HEK293 (cell line): ENCODE measurements at regions not wholly inside any gene's neighbourhood (a gene's known extent, or its start where the extent isn't known, plus 50 kb on each side); places are given as distances from the start of the nearest gene placed in this dataset.

Experiments used
- CTCF ChIA-PET: fragments of 350-600 bp; formaldehyde crosslinking; extraction: SDS; loops from one replicate; lab custom pipeline; 2021; ENCODE audit warnings: antibody characterized with exemption; lab: Yijun Ruan, JAX
- POLR2A ChIA-PET: fragments of 300-600 bp; formaldehyde crosslinking; extraction: SDS; loops from one replicate; lab custom pipeline; 2020; ENCODE audit warnings: antibody characterized with exemption, inconsistent platforms; lab: Yijun Ruan, JAX
- H3K27ac ChIP-seq: fragments of 200-500 bp; sonication (Bioruptor generic); 2 replicates; pipeline ENCODE4 v1.5.1; 2014; ENCODE audit warnings: low read depth, low read length, control low read depth, inconsistent platforms; ENCODE audit errors: extremely low read depth
- H3K36me3 ChIP-seq, 2 experiments: fragments of 200-500 bp in 1 of 2; sonication (Bioruptor generic) in 1 of 2; 1 replicate in 1 of 2; 2 replicates in 1 of 2; pipeline ENCODE4 v1.5.1; 2014 to 2017; ENCODE audit warnings: inconsistent platforms in 2 of 2, low read length in 2 of 2; ENCODE audit not compliant: control insufficient read depth in 2 of 2, insufficient read depth in 1 of 2
- H3K4me1 ChIP-seq: fragments of 200-500 bp; sonication (Bioruptor generic); 2 replicates; pipeline ENCODE4 v1.5.1; 2014; ENCODE audit warnings: mild to moderate bottlenecking, low read length, inconsistent platforms; ENCODE audit not compliant: control insufficient read depth, insufficient read depth
- H3K4me3 ChIP-seq: 2 replicates; pipeline ENCODE4 v1.5.1; 2011; ENCODE audit warnings: low read depth, mild to moderate bottlenecking, control low read depth, low read length, moderate library complexity
- H3K9me3 ChIP-seq: fragments of 200-500 bp; sonication (Bioruptor generic); 2 replicates; pipeline ENCODE4 v1.5.1; 2014; ENCODE audit warnings: low read depth, low read length, inconsistent platforms; ENCODE audit not compliant: control insufficient read depth, insufficient read depth
- EGR2 ChIP-seq: fragments of 450-650 bp; formaldehyde crosslinking; IDR thresholded peaks from 2 replicates; pipeline ENCODE4 v1.5.1; 2016; ENCODE audit warnings: low read depth, missing biosample characterization, missing genetic modification characterization
- FEZF1 ChIP-seq: fragments of 450-650 bp; formaldehyde crosslinking; IDR thresholded peaks from 2 replicates; pipeline ENCODE4 v1.5.1; 2016; ENCODE audit warnings: missing biosample characterization, missing genetic modification characterization
- GLIS1 ChIP-seq: fragments of 450-650 bp; formaldehyde crosslinking; IDR thresholded peaks from 2 replicates; pipeline ENCODE4 v1.5.1; 2016; ENCODE audit warnings: missing biosample characterization, missing genetic modification characterization
- SCRT2 ChIP-seq: fragments of 450-650 bp; formaldehyde crosslinking; IDR thresholded peaks from 2 replicates; pipeline ENCODE4 v1.5.1; 2016; ENCODE audit warnings: missing biosample characterization, missing genetic modification characterization
- SETDB1 ChIP-seq: IDR thresholded peaks from one replicate; pipeline ENCODE4 v1.6.1; 2017; ENCODE audit warnings: mild to moderate bottlenecking, low read length, moderate library complexity, mixed read lengths; ENCODE audit not compliant: insufficient read length
- SP2 ChIP-seq: fragments of 450-650 bp; formaldehyde crosslinking; IDR thresholded peaks from 2 replicates; pipeline ENCODE4 v1.5.1; 2016; ENCODE audit warnings: missing biosample characterization, missing genetic modification characterization
- TCF7L2 ChIP-seq: IDR thresholded peaks from 2 replicates; pipeline ENCODE4 v1.6.1; 2011; ENCODE audit warnings: low read depth, mild to moderate bottlenecking, inconsistent platforms, low read length, moderate library complexity, borderline replicate concordance
- ZBTB17 ChIP-seq: fragments of 450-650 bp; formaldehyde crosslinking; IDR thresholded peaks from 2 replicates; pipeline ENCODE4 v1.5.1; 2016; ENCODE audit warnings: missing biosample characterization, missing genetic modification characterization
- ZBTB21 ChIP-seq: fragments of 450-650 bp; formaldehyde crosslinking; IDR thresholded peaks from 2 replicates; pipeline ENCODE4 v1.5.1; 2017; ENCODE audit warnings: missing biosample characterization, missing genetic modification characterization
- ZFP37 ChIP-seq: fragments of 450-650 bp; formaldehyde crosslinking; IDR thresholded peaks from 2 replicates; pipeline ENCODE4 v1.5.1; 2016; ENCODE audit warnings: missing biosample characterization, missing genetic modification characterization
- ZNF132 ChIP-seq: fragments of 450-650 bp; formaldehyde crosslinking; IDR thresholded peaks from 2 replicates; pipeline ENCODE4 v1.5.1; 2017; ENCODE audit warnings: missing biosample characterization, missing genetic modification characterization, borderline replicate concordance
- ZNF140 ChIP-seq: fragments of 450-650 bp; formaldehyde crosslinking; IDR thresholded peaks from 2 replicates; pipeline ENCODE4 v1.5.1; 2016; ENCODE audit warnings: missing biosample characterization, missing genetic modification characterization
- ZNF155 ChIP-seq: fragments of 450-650 bp; formaldehyde crosslinking; IDR thresholded peaks from 2 replicates; pipeline ENCODE4 v1.5.1; 2016; ENCODE audit warnings: missing biosample characterization, missing genetic modification characterization
- ZNF174 ChIP-seq: fragments of 450-650 bp; formaldehyde crosslinking; IDR thresholded peaks from 2 replicates; pipeline ENCODE4 v1.5.0; 2017; ENCODE audit warnings: missing biosample characterization, mild to moderate bottlenecking, missing genetic modification characterization
- ZNF211 ChIP-seq: fragments of 450-650 bp; formaldehyde crosslinking; IDR thresholded peaks from 2 replicates; pipeline ENCODE4 v1.5.1; 2016; ENCODE audit warnings: low read depth, missing biosample characterization, missing genetic modification characterization
- ZNF221 ChIP-seq: fragments of 450-650 bp; formaldehyde crosslinking; IDR thresholded peaks from 2 replicates; pipeline ENCODE4 v1.5.1; 2017; ENCODE audit warnings: missing biosample characterization, missing genetic modification characterization, borderline replicate concordance
- ZNF311 ChIP-seq: fragments of 450-650 bp; formaldehyde crosslinking; IDR thresholded peaks from 2 replicates; pipeline ENCODE4 v1.5.1; 2017; ENCODE audit warnings: missing biosample characterization, missing genetic modification characterization, borderline replicate concordance
- ZNF350 ChIP-seq: fragments of 450-650 bp; formaldehyde crosslinking; IDR thresholded peaks from 2 replicates; pipeline ENCODE4 v1.5.0; 2017; ENCODE audit warnings: missing biosample characterization, mild to moderate bottlenecking, missing genetic modification characterization
- ZNF433 ChIP-seq: fragments of 450-650 bp; formaldehyde crosslinking; IDR thresholded peaks from 2 replicates; pipeline ENCODE4 v1.5.1; 2016; ENCODE audit warnings: missing biosample characterization, missing genetic modification characterization, low read depth
- ZNF510 ChIP-seq: fragments of 450-650 bp; formaldehyde crosslinking; IDR thresholded peaks from 2 replicates; pipeline ENCODE4 v1.5.1; 2018; ENCODE audit warnings: mild to moderate bottlenecking, missing genetic modification characterization, missing biosample characterization; ENCODE audit not compliant: insufficient replicate concordance
- ZNF549 ChIP-seq: fragments of 450-650 bp; IDR thresholded peaks from 2 replicates; pipeline ENCODE4 v1.5.1; 2018; ENCODE audit warnings: missing biosample characterization, missing genetic modification characterization, mild to moderate bottlenecking, inconsistent platforms, moderate library complexity
- ZNF560 ChIP-seq: fragments of 450-650 bp; formaldehyde crosslinking; IDR thresholded peaks from 2 replicates; pipeline ENCODE4 v1.5.1; 2017; ENCODE audit warnings: missing biosample characterization, missing genetic modification characterization, borderline replicate concordance
- ZNF610 ChIP-seq: fragments of 450-650 bp; formaldehyde crosslinking; IDR thresholded peaks from 2 replicates; pipeline ENCODE4 v1.5.1; 2016; ENCODE audit warnings: missing biosample characterization, missing genetic modification characterization, borderline replicate concordance
- ZNF792 ChIP-seq: fragments of 450-650 bp; formaldehyde crosslinking; IDR thresholded peaks from 2 replicates; pipeline ENCODE4 v1.5.1; 2016; ENCODE audit warnings: missing biosample characterization, missing genetic modification characterization
- ZNF843 ChIP-seq: fragments of 450-650 bp; formaldehyde crosslinking; IDR thresholded peaks from 2 replicates; pipeline ENCODE4 v1.5.1; 2016; ENCODE audit warnings: missing biosample characterization, missing genetic modification characterization
- TF ChIP-seq, protein P1 (sequence below): fragments of 450-650 bp; formaldehyde crosslinking; IDR thresholded peaks from 2 replicates; pipeline ENCODE4 v1.5.1; 2016; ENCODE audit warnings: missing biosample characterization, missing genetic modification characterization, borderline replicate concordance
- TF ChIP-seq, protein P2 (sequence below): fragments of 450-650 bp; formaldehyde crosslinking; conservative IDR thresholded peaks from 2 replicates; pipeline ENCODE4 v1.5.1; 2016; ENCODE audit warnings: low read depth, missing biosample characterization, missing genetic modification characterization

DNA sequence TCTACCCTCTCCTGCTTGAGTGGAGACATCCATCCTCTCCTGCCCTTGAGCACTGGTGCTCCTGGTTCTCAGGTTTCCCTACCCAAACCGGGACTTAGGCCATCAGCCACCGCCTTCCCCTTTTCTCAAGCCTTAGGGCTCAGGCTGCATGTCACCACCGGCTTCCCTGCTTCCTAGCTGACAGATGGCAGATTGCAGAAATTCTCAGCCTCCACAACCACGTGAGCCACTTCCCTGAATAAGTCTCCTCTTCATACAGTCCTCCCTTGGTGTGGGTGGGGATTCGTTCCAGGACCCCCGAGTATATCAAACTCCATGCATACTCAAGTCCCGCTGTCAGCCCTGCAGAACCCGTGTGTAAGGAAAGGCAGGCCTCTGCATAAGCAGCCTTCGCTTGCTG, 203.5 kb upstream of the ZNF32 start:
- ChIA-PET CTCF (no interaction called here), POLR2A (no interaction called here)
- Histone ChIP-seq H3K4me3 (no peak overlapping the region), H3K4me1 (peaks cover 4% of the 10 kb centered on the region; the same call in 1 of the 2 replicates), H3K36me3 (no peaks in the 10 kb centered on the region), H3K27ac (no peak overlapping the region), H3K9me3 (no peaks in the 10 kb centered on the region)
- TF ChIP-seq ZNF549, result no peak
- no peak for TF ChIP-seq ZNF560 (tag by site-specific recombination)
- TF ChIP-seq ZNF221 (tag by site-specific recombination), result no peak
- no peak for TF ChIP-seq ZNF792 (tag by site-specific recombination)
- TF ChIP-seq TCF7L2, result no peak
- TF ChIP-seq SETDB1, result no peak
- TF ChIP-seq, protein P1, sequence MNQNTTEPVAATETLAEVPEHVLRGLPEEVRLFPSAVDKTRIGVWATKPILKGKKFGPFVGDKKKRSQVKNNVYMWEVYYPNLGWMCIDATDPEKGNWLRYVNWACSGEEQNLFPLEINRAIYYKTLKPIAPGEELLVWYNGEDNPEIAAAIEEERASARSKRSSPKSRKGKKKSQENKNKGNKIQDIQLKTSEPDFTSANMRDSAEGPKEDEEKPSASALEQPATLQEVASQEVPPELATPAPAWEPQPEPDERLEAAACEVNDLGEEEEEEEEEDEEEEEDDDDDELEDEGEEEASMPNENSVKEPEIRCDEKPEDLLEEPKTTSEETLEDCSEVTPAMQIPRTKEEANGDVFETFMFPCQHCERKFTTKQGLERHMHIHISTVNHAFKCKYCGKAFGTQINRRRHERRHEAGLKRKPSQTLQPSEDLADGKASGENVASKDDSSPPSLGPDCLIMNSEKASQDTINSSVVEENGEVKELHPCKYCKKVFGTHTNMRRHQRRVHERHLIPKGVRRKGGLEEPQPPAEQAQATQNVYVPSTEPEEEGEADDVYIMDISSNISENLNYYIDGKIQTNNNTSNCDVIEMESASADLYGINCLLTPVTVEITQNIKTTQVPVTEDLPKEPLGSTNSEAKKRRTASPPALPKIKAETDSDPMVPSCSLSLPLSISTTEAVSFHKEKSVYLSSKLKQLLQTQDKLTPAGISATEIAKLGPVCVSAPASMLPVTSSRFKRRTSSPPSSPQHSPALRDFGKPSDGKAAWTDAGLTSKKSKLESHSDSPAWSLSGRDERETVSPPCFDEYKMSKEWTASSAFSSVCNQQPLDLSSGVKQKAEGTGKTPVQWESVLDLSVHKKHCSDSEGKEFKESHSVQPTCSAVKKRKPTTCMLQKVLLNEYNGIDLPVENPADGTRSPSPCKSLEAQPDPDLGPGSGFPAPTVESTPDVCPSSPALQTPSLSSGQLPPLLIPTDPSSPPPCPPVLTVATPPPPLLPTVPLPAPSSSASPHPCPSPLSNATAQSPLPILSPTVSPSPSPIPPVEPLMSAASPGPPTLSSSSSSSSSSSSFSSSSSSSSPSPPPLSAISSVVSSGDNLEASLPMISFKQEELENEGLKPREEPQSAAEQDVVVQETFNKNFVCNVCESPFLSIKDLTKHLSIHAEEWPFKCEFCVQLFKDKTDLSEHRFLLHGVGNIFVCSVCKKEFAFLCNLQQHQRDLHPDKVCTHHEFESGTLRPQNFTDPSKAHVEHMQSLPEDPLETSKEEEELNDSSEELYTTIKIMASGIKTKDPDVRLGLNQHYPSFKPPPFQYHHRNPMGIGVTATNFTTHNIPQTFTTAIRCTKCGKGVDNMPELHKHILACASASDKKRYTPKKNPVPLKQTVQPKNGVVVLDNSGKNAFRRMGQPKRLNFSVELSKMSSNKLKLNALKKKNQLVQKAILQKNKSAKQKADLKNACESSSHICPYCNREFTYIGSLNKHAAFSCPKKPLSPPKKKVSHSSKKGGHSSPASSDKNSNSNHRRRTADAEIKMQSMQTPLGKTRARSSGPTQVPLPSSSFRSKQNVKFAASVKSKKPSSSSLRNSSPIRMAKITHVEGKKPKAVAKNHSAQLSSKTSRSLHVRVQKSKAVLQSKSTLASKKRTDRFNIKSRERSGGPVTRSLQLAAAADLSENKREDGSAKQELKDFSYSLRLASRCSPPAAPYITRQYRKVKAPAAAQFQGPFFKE (tag by site-specific recombination), result no peak
- no peak for TF ChIP-seq ZNF843 (tag by site-specific recombination)
- TF ChIP-seq SP2, result no peak
- TF ChIP-seq ZNF311 (tag by site-specific recombination), result no peak
- no peak for TF ChIP-seq ZNF155
- TF ChIP-seq ZNF433 (tag by site-specific recombination), result no peak
- no peak for TF ChIP-seq ZNF132 (tag by site-specific recombination)
- no peak for TF ChIP-seq ZNF510
- TF ChIP-seq ZNF174 (tag by site-specific recombination), result no peak
- TF ChIP-seq ZBTB17 (tag by site-specific recombination), result no peak
- TF ChIP-seq ZNF350, result no peak

DNA sequence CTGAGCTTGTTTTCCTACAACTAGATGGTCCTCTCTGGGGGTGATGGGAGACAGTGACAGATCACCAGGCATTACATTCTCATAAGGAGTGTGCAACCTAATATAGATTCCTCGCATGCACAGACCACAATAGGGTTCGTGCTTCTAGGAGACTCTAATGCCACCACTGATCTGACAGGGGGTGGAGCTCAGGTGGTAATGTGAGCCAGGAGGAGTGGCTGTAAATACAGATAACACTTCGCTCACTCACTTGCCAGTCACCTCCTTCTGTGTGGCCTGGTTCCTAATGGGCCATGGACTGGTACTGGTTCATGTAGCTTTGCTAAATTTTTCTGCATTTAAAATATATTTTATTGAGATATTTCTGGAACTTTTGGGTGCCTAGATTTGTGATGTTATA, 202.3 kb upstream of the ZNF32 start:
- no peaks in the 10 kb centered on the region for H3K36me3 ChIP-seq
- CTCF ChIA-PET, result interaction anchor here (0.6 kb wide), 1 partner anchor 474 kb away, joined by 3 read pairs; no protein-coding TSS in a partner anchor
- H3K9me3 ChIP-seq, result no peaks in the 10 kb centered on the region
- H3K4me3 ChIP-seq, result no peak overlapping the region
- TF ChIP-seq EGR2 (tag by site-specific recombination) (no peak), ZFP37 (tag by site-specific recombination) (no peak), SCRT2 (tag by site-specific recombination) (no peak), ZNF610 (tag by site-specific recombination) (peak; percentile 97), ZBTB21 (tag by site-specific recombination) (no peak), ZNF140 (tag by site-specific recombination) (peak; percentile 9; the same call in 1 of the 2 replicates), GLIS1 (tag by site-specific recombination) (peak; percentile 59), ZNF211 (no peak), FEZF1 (peak; percentile 50)
- TF ChIP-seq, protein P2, sequence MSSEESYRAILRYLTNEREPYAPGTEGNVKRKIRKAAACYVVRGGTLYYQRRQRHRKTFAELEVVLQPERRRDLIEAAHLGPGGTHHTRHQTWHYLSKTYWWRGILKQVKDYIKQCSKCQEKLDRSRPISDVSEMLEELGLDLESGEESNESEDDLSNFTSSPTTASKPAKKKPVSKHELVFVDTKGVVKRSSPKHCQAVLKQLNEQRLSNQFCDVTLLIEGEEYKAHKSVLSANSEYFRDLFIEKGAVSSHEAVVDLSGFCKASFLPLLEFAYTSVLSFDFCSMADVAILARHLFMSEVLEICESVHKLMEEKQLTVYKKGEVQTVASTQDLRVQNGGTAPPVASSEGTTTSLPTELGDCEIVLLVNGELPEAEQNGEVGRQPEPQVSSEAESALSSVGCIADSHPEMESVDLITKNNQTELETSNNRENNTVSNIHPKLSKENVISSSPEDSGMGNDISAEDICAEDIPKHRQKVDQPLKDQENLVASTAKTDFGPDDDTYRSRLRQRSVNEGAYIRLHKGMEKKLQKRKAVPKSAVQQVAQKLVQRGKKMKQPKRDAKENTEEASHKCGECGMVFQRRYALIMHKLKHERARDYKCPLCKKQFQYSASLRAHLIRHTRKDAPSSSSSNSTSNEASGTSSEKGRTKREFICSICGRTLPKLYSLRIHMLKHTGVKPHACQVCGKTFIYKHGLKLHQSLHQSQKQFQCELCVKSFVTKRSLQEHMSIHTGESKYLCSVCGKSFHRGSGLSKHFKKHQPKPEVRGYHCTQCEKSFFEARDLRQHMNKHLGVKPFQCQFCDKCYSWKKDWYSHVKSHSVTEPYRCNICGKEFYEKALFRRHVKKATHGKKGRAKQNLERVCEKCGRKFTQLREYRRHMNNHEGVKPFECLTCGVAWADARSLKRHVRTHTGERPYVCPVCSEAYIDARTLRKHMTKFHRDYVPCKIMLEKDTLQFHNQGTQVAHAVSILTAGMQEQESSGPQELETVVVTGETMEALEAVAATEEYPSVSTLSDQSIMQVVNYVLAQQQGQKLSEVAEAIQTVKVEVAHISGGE, result peak; percentile 71; the same call in 1 of the 2 replicates
- TF ChIP-seq, all 188 proteins: peak for 5
- Histone ChIP-seq H3K4me1 (peaks cover 3% of the 10 kb centered on the region; the same call in 1 of the 2 replicates), H3K27ac (no peak overlapping the region)
- POLR2A ChIA-PET, result no interaction called here
